ENCODE measurements at regions not wholly inside any gene's neighbourhood (a gene's known extent, or its start where the extent isn't known, plus 50 kb on each side); places are given as distances from the start of the nearest gene placed in this dataset.
"Not testable (repeated sequence)": the region's sequence is repeated elsewhere in the genome, so short reads cannot be mapped to it uniquely, and the experiment has no call there.

DNA sequence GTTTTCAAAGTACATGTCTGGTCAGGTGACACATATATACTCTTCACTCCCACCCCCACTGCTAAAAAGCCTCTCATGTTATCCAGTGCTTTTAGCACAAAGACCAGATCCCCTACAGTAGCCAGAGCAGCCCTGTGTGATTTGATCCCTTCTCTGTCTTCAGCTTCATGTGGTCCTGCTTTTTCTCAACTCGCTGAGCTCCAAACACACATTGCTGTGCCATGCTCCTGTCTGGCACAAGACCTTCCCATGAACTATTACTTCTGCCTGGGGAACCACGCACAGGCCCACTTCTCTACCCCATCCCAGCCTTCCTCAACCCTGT is 127.1 kb downstream of the RASSF10 start:
- DNase-seq (ENCODE audit: low spot score): no peak
- in situ Hi-C loops (cut with MboI; ENCODE audit: low sequenced_read_pairs, unreplicated experiment): no loop called here
- TF ChIP-seq, protein P1, sequence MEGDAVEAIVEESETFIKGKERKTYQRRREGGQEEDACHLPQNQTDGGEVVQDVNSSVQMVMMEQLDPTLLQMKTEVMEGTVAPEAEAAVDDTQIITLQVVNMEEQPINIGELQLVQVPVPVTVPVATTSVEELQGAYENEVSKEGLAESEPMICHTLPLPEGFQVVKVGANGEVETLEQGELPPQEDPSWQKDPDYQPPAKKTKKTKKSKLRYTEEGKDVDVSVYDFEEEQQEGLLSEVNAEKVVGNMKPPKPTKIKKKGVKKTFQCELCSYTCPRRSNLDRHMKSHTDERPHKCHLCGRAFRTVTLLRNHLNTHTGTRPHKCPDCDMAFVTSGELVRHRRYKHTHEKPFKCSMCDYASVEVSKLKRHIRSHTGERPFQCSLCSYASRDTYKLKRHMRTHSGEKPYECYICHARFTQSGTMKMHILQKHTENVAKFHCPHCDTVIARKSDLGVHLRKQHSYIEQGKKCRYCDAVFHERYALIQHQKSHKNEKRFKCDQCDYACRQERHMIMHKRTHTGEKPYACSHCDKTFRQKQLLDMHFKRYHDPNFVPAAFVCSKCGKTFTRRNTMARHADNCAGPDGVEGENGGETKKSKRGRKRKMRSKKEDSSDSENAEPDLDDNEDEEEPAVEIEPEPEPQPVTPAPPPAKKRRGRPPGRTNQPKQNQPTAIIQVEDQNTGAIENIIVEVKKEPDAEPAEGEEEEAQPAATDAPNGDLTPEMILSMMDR (IDR thresholded peaks at IDR 0.05; ENCODE audit: borderline replicate concordance, control extremely low read depth, extremely low read depth, insufficient read depth, missing control alignments): no peak

DNA sequence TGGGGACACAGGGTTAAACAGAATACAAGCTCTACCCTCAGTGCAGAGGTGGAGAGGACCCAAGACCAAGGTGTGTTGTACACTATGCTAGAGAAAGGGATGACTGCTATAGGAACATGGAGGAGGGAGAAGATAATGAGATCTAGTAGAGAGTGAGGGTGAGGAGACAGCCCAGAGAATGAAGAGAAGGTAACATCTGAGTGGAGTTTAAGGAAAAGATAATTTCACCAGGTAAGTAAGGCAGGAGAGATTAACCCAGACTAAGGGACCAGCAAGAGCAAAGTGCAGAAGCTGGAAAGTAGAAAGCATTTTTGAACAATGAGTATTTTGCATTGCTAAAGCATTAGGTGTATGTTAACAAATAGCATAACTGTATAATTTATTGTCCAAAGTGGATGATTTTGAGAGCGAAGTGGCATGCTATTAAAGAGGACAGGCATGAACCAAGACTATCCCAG is 128.8 kb downstream of the RASSF10 start:
- TF ChIP-seq, protein P1 (IDR thresholded peaks at IDR 0.05; ENCODE audit: borderline replicate concordance, control extremely low read depth, extremely low read depth, insufficient read depth, missing control alignments): no peak
- DNase-seq (ENCODE audit: low spot score): no peak
- in situ Hi-C loops (cut with MboI; ENCODE audit: low sequenced_read_pairs, unreplicated experiment): no loop called here

DNA sequence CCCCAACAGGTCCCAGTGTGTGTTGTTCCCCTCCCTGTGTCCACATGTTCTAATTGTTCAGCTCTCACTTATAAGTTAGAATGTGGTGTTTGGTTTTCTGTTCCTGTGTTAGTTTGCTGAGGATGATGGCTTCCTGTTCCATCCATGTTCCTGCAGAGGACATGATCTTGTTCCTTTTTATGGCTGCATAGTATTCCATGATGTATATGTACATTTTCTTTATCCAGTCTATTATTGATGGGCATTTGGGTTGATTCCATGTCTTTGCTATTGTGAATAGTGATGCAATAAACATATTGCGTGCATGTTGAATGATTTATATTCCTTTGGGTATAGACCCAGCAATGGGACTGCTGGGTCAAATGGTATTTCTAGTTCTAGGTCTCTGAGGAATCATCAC is 130.0 kb downstream of the RASSF10 start:
- DNase-seq (ENCODE audit: low spot score); in situ Hi-C loops (cut with MboI; ENCODE audit: low sequenced_read_pairs, unreplicated experiment): not testable (repeated sequence)

DNA sequence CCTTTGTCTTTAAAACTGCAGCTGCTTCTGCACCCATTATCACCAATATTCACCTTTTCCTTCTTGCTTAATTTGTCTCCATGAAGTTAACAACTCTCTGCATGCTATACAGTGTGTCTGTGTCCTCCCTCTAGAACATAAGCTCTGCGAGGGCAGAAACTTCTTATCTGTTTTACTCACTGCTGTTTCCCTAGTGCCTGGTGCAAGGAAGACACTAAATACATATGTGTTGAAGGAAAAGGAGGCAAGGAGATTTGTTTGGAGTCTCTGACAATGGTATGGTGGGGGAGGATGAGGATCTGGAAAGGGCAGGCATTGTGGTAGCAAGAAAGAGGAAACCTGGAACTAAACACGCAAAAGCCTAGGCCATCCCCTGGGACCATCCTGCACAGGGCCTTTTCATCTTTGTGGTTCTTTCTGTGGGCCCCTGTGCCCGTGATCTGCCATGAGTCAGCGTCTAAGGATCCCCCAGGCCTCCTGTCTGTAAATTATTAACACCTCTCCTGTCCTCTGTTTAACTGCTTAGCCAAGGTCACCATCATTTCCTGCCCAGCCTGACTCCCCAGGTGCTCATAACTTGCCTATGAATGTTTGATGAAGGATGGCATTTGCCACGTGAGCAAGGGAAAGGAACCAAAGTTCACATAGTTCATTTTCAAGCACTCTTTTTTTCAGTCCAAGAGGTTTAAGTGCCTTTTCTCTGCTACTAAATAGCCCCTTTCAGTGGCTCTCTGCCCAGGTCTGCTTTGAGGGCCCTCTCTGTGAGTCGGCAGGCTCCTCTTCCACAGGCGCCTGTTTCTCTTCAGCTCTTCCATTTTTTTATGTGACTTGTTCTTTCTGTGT is 131.1 kb downstream of the RASSF10 start:
- in situ Hi-C loops (cut with MboI; ENCODE audit: low sequenced_read_pairs, unreplicated experiment): no loop called here

DNA sequence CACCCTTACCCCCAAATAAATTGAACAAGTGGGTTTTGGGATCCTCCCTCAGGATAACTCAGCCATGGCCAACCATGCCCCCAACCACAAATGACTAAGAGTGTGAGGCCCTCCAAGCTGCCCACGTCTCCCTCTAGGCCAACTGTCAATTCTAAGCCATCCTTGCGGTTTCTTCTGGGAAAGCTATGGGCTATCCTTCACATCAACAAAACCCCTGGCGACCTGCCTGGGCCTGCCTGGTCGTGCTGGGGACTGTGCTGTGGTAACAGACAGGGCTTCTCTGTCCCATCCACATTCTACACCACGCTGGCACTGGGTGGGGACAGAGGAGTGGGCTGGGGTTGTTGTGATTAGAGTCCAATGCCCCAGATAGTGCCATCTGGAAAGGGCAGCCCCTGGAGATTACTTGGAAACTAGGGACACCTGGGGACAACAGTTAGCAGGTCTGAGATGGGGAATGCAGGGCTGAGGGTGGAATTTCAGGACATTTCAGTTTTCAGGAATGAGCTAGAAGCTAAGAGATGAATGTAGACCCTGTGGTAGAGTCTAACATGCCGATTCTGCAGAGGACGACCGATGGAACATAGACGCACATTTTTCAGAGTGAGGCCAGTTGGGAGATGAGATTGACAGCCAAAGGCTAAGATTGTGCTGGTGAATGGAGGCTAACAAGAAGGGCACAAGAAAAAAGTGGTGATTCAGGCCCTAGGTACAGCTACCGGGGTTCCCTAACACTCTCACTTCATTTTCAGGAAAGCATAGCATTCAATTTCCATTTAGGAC is 131.9 kb downstream of the RASSF10 start:
- no peak for DNase-seq (ENCODE audit: low spot score)
- in situ Hi-C loops (cut with MboI; ENCODE audit: low sequenced_read_pairs, unreplicated experiment): no loop called here
- TF ChIP-seq, protein P1 (IDR thresholded peaks at IDR 0.05; ENCODE audit: borderline replicate concordance, control extremely low read depth, extremely low read depth, insufficient read depth, missing control alignments): no peak

More for the DNA sequence above, 131.1 kb downstream of the RASSF10 start:
- TF ChIP-seq, protein P1 (IDR thresholded peaks at IDR 0.05; ENCODE audit: borderline replicate concordance, control extremely low read depth, extremely low read depth, insufficient read depth, missing control alignments): no peak
- no peak for DNase-seq (ENCODE audit: low spot score)

DNA sequence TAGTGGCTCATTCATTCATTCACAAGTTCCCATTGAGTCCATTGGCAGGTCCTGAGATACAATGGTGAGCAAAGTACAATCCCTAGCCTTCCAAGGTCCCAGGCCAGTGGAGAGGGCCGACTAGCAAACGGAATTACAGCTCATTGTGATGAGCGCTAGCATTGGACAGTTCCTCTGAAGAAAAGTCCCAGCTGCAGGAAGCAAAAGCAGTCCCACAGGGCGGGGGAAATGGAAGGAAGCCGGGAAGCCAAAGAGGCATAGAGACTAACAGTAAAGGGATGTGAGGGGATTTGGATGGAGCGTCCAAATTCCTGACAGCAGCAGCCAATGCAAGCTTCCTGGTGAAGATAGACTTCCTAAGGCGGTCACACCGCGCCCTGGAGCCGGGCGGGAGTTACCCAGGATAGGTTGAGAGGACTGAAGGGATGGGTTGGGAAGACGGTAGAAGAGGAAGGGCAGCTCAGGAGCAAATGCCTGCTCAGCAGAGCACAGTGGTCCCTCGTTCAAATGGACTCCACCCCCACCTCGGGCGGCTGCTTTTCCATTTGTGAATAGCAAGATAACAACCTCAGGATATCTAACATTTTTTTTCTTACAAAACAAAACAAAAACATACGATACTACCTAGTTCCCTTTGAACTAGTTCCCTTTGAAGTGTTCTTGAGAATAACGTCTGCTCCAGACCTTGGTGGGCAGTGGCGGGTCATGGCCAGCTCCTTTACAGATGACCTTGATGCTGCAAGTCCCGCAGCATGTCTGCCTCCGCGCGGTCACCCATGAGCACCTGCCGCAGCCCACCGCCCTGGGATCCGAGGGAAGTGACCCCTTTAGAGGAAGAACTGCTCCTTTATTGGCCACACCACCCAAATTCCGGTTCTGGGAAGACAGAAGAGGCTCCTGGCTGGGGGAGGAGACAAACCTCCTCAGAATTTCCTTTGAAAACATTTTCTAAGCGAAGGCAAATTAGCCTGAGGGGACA is 132.9 kb downstream of the RASSF10 start:
- in situ Hi-C loops (cut with MboI; ENCODE audit: low sequenced_read_pairs, unreplicated experiment): no loop called here
- TF ChIP-seq, protein P1 (IDR thresholded peaks at IDR 0.05; ENCODE audit: borderline replicate concordance, control extremely low read depth, extremely low read depth, insufficient read depth, missing control alignments): no peak
- DNase-seq (ENCODE audit: low spot score): no peak
